Stimulated activated CD4-positive, alpha-beta T cell treated with anti-CD3 and anti-CD28 coated beads, Interleukin-15, amount 100 ng/mL, for 24 hours (primary cell): ENCODE measurements at regions not wholly inside any gene's neighbourhood (a gene's known extent, or its start where the extent isn't known, plus 50 kb on each side); places are given as distances from the start of the nearest gene placed in this dataset.
A peak's percentile ranks its signal among the peaks of the same experiment; 100 is the strongest.

ENCODE experiments used
- DNase-seq: peaks from one replicate; pipeline ENCODE4 v3.0.0-alpha.2; 2020

DNA sequence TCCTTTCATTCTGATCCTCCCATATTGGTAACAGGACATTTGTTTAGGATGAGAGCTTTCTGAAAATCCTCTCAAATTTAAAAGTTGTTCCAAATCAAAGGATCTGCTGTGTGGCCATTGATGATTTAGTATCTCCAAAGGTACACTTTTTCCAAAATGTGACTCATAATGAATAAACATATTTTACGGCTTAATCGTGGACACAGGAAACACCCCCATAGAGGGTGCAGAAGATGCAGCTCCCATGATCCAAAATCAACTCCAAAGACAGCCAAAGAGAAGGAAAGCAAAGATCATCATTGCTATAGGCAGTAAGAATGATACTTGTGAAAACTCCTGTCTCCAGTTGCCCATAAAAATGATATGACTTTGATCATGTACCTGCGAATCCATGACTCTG lies 239.7 kb downstream of the PIK3R1 start:
- DNase-seq: no peak

DNA sequence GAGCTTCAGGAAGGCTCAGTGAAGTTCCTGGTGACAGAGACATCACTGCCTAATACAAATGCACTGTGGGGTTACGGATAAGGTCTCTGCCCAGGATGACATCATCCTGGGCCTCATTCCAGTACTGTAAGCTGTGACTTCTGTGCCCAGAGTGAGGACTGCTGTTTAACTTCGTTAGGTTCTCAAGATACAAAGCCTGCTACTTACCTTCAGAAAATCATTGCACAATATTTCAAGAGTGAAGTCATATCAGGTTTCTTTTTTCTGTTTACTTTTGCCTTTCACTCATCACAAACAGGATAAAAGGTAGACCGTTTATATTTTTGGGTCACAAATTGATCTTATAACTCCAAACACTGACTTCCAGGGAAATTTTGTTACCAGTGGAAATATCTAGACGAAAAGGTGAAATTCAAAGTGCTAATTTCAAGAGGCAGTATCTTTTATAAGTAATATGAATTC lies 241.2 kb downstream of the PIK3R1 start:
- DNase-seq: no peak

DNA sequence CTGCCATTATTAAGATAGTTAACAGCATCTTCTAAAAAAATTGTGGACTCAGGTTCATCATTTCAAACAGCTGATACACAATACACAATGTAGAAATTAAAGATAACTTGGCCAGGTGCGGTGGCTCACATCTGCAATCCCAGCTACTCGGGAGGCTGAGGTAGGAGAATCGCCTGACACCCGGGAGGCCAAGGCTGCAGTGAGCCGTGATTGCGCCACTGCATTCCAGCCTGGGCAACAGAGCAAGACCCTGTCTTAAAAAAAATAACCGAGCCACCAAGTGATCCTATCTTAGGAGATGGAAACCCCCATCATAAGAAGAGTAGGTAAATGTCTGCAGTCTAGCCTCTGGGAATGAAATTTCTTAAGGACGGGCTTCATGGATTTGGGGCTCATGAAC lies 241.7 kb downstream of the PIK3R1 start:
- DNase-seq: no peak

DNA sequence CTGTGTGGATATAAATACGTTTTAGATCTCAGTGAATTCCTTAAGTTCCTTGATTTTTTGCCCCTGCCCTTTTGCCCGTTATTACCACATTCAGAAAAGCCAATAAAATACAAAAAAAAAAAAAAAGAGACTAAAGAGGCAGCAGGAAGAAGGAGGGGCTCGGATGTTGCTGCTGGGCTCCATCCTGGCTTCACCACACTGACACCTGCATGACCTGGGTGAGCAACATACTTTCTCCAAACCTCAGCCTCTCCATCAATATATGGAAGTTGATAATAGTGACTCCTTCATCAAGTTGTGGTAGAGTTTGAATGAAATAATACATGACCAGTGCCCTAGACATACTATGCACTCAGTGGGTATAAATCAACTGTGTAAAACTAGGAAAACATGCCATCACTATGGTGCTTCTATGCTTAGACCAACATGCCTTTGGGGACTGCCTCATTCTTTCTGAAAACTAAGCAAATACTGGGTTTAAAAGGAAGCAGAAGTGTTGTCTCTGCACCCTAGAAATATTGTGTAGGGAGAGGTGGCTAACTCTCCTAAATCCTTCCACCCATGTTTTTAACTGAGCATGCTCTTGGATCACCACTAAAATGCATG lies 243.0 kb downstream of the PIK3R1 start:
- DNase-seq: no peak

DNA sequence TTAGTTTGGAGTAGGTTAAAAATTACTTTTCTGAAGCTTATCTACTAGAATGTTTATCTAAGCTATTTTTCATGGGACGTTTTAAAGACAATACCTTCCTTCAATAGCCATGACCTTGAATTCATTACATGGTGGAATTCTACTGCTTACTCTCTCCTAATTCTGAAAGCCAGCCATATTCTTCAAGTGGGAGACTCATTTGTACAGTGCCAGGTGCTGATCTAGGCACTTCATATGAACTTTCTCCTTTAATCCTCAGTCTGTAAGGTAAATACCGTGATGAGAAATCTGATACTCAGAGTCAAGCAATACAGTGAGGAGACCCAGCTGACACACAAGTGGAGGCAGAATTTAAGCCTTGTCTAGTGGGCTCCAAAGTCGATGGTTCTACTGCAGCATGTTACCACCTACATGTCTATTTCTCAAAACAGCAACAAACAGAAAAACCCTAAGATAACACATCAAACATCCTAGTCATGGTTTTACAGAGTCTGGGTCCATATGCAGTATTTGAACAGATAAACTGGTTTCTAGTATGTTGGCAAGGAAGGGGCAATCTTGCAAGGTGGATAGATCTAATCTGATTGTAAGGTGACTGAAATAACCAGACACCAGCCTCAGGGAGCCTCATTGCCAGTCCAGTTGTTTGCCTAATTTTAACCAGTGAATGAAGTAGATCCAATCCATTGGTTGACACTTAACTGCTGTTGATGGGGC lies 243.7 kb downstream of the PIK3R1 start:
- no peak for DNase-seq

DNA sequence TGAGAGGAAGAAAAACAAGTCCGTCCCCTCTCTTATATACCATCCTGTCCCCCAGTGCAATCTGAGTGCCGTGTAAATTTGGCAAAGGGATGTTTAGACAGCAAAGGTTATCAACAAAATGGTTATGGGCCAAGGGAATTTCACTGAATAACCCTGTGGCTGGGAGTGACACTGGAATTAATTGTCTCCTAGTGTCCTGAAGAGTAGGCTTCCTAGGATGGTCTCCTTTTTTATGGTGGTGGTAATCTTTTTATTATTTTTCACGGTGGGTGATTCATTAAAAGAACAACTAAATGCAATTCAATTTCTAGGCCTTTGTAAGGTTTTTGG lies 244.2 kb downstream of the PIK3R1 start:
- no peak for DNase-seq

DNA sequence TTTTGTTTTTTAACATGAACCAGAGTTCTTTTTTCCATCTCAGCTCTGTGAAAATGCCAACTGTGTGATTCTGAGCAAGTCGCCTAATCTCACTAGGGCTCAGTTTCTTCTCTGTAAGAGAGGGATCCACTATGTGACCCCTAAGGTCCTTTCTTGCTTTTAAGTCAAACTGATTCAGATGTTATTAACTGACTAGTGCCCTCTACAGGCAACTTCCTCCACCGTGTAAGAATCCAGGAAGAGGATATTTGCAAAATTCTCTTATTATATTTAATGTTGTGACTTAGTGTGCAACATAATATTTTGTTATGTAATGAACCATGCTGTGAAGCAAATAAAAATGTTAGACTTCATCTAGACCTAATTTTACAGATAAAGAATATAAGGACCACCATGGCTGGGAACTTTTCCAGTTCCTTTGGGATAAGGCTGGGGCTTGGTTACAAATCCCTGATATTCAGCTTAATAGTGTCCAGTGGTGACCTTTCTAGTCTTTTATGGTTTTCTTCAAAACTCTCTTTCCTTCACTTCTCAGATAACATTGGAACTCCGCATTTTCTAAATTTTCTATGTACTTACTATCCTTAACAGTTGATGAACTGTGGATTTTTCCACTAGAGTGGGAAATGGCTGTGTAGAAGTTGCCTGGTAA lies 244.7 kb downstream of the PIK3R1 start:
- peak; percentile 50 for DNase-seq

DNA sequence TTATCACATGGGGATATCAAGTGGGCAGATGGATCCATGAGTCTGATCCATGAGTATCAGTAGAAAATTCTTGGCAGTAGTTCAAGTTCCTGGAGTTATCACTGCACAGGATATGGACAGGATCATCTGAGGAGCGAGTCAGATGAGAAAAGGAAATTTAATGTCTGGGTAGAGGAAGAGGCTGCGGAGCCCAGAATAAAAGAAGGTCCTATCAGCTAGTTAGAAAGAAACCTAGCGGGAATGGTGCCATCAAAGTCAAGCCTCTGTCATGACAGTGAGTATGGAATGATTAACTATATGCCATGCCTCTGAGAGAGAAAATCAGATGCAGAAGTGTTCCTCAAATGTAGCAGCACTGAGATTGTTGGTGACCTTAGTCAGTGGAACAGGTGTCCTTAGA lies 248.1 kb downstream of the PIK3R1 start:
- no peak for DNase-seq

DNA sequence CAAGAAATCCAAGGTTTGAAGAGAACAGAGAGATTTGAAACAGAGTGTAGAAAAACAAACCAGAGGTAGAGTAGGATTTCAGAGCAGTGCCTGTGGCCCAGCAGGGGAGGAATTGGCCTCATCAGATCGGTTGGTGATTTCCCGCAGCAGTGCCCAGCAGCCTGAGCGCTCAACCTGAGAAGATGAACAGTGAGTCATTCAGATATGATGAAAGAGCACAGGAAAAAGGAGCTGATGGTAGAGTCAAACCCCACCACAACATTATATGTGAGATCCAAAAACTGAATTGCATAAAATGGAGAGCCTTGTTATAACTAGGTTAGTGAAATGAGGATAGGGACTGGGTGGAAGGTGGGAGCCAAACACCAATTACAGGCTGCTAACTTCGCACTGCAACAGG lies 248.9 kb downstream of the PIK3R1 start:
- DNase-seq: peak; percentile 73

DNA sequence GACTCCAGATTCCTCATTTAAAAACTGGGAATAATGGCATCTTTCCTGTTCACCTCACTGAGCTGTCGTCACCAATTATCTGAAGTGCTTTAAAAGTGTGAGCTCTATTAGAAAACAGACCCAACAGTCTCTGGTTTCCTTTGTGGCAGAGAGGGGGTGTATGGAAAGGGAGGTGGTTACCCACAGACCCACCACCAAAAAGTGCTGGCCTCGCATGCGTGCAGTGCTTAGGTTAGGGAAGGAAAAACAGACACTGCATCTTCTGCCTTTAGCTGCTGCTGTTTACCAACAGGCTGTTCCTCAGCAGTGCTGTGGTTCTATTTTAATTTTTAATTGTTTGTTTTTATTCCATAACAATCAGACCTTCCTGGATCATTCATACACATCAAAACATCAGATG lies 249.6 kb downstream of the PIK3R1 start:
- peak; percentile 48 for DNase-seq

DNA sequence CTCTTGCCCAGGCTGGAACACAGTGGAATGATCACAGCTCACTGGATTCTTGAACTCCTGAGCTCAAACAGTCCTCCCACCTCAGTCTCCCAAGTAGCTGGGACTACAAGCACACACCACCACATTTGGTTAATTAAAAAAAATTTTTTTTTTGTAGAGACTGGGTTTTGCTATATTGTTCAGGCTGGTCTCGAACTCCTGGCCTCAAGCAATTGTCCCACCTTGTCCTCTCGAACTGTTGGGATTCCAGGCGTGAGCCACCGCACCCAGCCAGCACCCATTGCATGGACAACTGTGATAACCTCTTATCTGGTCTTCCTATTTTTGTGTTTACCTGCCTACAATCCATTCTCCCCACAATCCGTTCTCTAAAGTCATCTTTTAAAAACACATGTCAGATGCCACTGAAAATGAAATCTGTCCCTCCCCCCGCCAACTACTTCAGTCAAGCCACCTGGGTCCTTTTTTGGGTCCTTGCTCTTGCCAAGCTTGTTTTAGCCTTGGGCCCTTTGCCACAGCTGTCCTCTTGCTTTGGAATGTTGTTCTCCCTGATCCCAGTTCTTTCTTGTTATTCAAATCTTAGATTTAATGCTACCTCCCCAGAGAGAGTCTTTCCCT lies 250.5 kb downstream of the PIK3R1 start:
- DNase-seq: no peak

DNA sequence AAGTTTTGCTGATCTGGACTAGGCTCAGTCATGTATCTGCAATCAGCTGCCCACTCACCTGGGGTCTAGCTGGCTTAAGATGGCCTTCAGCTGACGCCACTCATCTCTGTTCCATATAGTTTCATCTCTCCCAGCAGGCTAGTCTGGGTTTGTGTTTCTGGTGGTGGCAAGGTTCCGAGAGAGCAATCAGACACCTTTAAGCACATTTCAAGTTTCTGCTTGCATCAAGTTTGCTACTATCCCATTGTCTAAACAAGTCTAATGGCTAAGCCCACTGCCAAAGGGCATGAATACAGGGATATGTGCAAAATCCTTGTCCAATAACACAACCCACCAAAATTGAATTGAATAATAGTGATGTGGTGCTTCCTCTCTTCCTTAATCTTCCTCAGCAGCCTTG lies 251.7 kb downstream of the PIK3R1 start:
- no peak for DNase-seq

DNA sequence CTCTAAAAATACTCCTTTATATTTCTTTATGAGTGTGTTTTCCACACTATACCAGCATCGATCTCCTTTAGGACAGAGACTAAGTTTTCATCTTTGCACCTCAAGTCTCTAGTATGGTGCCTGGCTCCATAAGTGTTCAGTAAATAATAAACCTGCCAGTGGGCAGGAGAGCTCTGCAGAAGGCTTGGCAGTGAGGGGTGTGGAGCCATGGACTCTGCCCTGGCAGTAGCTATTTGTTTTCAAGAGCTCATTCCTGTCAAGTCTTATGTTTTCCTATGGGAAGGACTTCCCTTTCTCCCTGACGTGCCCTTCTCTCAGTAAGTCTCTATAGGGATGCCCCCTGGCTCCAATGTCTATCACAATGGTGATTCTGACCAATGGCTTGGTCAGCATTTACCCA lies 252.2 kb downstream of the PIK3R1 start:
- no peak for DNase-seq

DNA sequence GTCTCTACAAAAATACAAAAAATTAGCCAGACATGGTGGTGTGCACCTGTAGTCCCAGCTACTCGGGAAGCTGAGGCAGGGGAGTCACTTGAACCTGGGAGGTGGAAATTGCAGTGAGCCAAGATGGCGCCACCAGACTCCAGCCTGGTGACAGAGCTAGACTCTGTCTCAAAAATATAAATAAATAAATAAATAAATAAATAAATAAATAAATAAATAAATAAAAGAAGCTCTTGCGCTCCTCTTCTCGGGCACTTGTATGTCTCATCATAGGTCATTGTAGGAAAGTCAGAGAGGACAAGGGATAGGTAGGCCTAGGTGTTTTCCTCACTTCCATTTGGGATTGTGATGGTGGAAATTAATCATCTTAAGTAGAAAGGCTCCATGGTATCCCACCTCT lies 252.8 kb downstream of the PIK3R1 start:
- DNase-seq: no peak

DNA sequence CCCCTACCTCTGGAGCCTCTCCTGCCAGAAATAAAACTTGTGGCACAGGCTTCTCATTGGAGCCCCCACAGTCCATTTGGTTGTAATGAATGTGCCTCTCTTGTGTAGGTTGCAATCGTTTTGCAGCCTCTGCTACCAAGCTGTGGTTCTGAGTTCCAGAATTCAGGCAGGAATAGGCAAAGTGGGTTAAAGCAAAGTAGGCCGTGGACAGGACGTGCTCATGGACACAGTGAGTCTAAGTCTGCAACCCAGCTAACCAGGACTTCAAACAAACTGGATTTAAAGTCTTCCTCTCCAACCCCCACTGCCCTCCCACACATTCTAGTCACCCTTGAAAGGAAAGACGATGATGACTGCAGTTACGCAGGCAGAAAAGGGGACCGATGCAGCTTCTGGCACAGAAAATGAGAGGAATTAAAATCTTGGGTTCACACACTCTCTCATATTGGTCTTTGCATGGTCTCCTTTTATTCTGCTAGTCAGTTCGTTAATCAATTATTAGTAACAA lies 260.0 kb downstream of the PIK3R1 start:
- DNase-seq: no peak

DNA sequence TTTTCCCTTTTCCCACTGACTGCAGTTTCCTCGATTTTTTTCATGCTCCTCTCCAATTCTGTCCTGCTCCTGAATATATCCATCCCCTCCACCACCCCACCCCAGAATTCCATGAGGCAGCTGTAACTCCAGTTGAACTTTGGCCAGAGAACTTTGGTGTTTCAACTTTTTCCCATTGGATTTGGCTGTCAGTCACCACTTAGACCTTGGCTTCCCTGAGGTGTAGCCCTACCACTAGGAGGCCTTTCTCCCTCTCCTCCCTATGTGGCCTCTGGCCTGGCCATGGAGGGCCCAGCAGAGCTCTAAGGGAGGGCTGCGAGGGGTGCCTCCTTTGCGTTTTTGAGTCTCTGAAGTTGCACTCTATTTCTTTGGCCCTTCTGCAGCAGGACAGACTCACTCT lies 261.3 kb downstream of the PIK3R1 start:
- DNase-seq: no peak

DNA sequence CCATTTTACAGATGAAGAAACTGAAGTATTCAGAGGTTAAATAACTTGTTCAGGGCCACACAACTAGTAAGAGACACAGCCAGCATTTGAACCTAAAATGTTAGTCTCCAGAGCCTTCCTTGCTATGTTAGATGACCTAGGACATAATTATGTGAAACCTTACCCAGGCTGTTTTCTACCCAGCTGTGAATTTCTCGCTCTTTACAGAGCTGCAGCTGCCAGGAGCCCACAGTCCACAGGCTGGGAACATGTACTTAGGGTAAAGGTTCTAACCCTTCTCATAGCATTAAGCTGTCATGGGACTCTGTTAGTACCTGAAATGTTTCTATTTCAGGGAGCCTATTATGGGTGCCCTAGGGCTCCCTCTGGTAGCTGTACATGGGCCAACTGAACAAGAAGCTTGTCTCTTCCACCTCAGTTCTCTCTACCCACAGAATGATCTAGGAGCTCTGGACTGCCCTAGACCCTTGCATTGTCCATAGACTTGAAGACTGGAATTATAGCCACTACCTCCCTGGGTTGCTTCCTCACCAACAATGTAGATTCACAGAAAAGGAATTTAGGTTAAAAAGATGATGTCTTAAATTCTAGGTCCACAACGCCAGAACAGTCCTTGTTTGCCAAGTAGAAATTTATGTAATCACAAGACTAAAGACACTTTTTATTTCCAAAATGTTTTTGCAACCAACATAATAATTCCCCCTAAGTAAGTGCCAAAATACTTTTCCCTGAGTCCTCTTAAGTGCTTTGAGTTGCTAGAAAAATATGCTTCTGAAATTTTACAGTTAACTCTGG lies 262.9 kb downstream of the PIK3R1 start:
- DNase-seq: no peak

DNA sequence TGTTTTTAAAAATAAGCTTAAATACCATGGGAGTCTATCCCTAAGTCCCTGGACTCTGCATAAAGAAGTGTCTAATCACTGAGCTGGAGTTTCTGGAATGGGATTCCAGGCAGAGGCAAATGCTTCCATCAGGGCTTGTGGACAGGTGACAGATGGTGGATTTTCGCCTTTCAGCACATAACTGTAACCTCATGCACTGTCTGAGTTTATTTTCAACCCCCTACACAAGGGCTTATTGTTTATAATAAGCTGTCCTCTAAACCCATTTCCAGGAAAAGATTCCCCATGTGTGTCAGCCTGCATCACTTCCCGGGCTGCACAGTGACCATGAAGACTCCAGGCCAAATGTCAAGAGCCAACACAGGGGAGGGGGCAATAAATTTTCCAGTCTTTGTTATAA lies 264.0 kb downstream of the PIK3R1 start:
- DNase-seq: no peak

DNA sequence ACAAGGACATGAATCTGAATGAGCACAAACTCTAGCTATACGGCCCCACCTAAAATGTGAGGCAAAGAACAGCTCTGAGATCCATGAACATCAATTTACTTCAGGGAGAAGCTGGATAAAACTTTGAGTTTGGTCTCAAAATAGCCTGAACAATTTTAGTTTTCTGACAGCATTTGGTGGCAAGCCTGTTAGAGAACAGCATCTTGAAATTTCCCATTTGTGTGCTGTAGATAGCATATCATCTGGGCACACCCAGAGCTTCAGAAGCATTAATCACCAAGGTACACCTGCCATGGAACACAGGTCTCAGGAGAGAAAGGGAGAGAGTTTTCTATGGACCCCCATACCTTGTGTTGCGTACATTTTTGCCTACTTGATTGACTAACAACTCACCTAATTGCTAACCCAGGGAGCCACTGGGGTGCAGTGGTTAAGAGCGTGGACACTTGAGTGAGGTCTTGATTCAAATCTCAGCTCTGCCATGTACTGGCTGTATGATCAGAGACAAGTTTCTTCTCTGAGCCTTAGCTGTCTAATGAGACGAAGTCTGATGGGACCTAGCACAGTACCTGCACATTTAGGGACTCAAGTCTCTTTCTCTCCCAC lies 264.9 kb downstream of the PIK3R1 start:
- no peak for DNase-seq

DNA sequence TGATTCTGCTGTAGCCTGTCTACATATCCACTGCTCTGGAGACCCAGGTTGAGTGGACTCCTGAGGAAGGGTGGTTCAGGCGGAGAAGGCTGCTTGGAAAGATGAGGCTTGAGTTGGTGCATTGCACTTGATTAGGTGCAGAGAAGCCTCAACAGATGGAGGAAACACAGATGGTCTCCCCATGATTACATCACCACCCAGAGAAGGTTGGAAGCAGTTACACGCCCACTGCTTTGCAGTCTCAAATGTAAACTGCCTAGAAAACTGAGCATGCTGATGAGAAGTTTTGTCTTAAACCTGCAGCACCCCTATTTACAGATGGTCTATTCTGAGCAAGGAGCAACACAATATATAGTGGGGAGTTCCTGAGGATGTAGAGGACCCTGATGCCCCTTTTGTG lies 266.6 kb downstream of the PIK3R1 start:
- DNase-seq: no peak

DNA sequence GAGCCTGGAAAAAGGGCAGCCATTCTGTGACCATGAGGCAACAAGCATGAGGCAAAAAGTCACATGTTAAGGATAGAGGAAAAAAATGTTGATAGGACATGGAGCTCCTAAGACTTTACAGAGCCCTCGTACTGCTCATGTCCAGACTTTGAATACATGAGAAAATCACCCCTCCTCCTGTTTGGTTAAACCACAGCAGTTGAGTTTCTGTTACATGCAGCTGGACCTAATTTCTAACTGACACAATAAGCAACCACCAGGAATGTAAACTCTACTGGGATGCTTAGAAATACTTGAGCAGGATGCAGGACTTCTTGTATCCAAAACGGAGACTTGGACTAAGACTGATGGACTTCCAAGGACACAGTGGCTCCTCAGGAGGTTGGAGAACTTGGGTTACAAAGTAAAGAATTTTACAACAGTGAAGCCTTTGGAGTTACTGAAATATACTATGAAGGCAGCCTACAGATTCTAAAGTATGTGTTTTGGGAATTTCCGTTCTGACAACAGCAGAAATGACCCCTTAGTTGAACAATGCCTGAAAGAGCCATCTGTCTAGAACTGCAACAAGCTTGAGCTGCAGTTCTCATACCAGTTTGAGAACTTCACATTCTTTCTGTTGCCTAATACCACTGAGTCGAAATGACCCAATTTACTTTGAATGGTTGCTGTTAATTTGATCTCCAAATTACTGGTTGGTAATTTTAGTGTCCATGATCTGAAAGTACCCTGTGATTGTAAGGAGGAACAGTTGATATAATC lies 268.9 kb downstream of the PIK3R1 start:
- DNase-seq: no peak

DNA sequence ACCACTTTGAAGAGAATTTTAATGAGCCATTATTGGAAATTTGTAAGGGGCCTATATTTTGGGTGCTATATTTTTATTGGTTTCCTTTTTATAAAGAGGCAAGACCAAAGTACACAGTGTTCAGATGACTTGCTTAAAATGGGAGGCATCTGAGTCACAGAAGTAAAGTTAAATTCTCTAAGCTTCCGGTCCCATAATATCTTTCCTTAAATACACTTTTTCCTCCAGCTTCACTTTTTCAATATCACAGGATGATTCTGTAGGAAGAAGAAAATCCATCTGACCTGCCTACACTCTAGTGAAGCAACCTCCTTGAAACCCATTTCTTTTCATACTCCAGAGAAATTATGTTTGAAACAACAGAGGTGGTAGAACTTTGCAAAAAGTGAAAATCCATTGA lies 274.0 kb downstream of the PIK3R1 start:
- DNase-seq: no peak
